ENCODE measurements at regions not wholly inside any gene's neighbourhood (a gene's known extent, or its start where the extent isn't known, plus 50 kb on each side); places are given as distances from the start of the nearest gene placed in this dataset.

GRCh38 chr3:159128628-159129027, 326.8 kb downstream of the MFSD1 start:
- DNase-seq (ENCODE audit: low spot score), result no peak

DNA sequence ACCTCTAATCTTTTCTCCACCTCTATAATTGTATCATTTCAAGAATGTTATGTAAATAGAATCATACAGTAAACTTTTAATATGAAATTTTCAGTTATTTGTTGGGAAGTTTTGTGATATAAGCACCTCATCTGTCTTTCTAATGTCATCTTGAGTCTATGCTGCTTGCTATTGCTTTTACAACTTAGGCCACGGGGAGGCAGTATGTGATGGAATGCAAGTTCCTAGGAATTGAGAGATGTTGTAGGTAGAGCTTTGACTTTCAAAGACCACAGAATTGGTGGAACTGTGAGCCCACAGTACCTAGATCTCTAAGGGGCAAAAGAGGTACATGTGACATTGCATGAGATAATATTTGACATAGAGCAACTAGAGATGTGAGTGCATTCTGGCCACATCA, 328.3 kb downstream of the MFSD1 start:
- no peak for DNase-seq (ENCODE audit: low spot score)

- no peak for DNase-seq (ENCODE audit: low spot score)
These were observed 329.5 kb downstream of the MFSD1 start for GRCh38 chr3:159131376-159131775.

GRCh38 chr3:159137949-159138348, 336.1 kb downstream of the MFSD1 start:
- DNase-seq (ENCODE audit: low spot score), result no peak

DNA sequence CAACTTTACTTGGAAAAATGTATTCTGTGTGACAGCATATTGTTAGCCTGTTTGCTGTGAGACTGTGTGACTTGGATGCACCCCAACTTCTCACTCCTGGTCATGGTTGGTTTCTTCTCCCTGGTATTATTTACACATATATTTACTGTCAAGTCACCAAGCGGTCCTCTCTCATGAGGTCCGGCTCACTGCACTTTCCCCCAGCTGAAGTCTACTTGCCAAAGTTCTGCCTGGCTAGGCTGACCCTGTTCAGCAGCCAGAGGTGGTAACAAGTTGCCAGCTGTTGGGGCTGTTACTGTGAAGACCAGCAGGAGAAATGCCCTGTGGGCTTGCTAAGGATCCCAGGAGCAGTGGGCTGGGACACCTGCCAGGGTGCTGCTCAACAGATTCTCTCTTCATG, 337.5 kb downstream of the MFSD1 start:
- no peak for DNase-seq (ENCODE audit: low spot score)

GRCh38 chr3:159144472-159144871, 342.6 kb downstream of the MFSD1 start:
- DNase-seq (ENCODE audit: low spot score), result no peak

GRCh38 chr3:159144891-159145290, 343.0 kb downstream of the MFSD1 start:
- no peak for DNase-seq (ENCODE audit: low spot score)

DNA sequence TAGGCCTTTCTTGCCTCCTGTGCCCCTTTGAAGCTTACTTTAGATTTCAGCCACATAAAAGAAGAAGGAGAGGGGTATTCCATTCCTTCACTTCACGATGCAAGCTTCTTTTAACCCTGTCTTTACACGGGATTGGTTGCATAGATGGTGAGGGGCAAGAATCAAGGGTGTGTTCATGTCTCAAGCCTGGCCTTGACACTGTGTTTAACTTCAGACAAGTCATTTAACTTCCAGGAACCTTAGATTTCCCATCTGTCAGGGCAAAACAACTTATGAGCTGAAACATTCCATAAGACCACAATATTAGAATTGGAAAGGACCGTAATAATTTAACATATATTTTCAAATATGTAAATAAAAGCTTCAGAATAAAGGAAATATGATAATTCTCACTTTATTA, 344.5 kb downstream of the MFSD1 start:
- DNase-seq (ENCODE audit: low spot score), result no peak

GRCh38 chr3:159146856-159147435, 345.1 kb downstream of the MFSD1 start:
- DNase-seq (ENCODE audit: low spot score), result no peak

DNA sequence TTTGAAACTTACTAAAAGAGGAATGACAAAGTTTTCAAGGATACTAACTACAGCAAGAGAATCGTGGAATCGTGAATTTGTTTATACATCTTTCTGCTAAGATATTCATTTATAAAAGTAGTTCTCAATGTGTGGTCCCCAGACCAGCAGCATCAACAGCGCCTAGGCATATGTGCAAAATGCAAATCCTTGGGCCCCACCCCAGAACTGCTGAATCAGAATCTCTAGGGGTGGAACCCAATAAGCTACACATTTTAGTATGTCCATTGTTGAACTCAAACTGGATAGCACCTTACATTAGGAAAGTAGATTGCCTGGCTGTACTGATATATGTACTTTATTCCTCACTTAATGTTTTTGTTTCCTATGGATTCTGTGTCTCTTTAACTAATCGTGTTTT, 346.0 kb downstream of the MFSD1 start:
- no peak for DNase-seq (ENCODE audit: low spot score)

DNA sequence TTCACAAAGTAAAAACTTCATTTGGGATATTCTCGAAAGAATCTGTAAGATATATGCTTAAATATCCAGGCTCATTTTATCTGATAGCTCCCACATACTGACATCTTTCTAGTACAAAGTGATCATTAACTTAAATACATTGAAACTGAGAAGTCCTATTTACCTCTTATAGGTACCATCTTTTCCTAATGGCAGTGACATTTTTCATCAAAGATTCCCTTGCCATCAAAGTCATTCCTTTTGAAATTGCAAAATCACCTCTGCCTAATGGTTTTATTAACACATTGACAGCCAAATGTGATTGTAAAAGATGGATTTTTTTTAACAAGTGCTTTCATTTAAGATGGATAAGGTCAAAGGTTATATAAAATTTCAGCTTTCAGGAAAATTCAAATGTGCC, 346.6 kb downstream of the MFSD1 start:
- no peak for DNase-seq (ENCODE audit: low spot score)

DNA sequence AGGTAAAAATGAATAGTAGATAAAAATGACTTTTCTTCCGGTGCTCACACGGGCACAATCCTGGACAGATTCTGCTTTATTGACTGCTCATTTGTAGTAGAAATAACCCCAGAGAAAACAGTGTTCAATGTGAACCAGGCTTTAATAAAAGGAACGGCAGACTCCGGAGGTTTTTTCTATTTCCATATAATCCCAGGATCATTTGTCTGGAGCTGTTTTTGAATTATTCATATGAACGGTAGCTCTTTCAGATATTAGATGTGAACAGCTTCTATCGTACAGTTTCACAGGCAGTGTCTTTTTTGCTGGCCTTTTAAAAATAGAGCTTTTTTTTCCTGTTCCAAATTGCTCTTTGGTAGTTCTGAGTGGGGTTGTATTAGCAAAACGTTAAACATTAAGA, 347.3 kb downstream of the MFSD1 start:
- no peak for DNase-seq (ENCODE audit: low spot score)

DNA sequence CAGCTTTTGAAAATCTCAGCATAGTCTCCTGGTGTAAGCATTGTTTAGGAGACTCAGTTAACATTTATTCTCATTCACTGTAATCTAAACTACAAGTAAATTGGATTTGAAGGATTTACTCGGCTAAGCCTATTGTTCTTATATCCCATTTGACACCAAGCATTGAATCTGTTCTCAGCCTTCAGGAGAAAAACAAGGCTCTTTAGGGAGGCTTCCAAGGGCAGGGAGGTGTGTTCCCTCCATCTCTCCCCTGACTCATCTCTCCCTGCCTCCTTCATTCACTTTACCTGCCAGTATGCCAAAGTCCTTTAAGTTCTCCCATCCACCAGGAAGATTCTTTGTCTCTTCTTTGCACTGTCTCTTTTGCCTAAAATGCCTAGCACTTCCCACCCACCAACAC, 347.8 kb downstream of the MFSD1 start:
- DNase-seq (ENCODE audit: low spot score), result no peak

- no peak for DNase-seq (ENCODE audit: low spot score)
These were observed 348.3 kb downstream of the MFSD1 start for GRCh38 chr3:159150180-159150579.

DNA sequence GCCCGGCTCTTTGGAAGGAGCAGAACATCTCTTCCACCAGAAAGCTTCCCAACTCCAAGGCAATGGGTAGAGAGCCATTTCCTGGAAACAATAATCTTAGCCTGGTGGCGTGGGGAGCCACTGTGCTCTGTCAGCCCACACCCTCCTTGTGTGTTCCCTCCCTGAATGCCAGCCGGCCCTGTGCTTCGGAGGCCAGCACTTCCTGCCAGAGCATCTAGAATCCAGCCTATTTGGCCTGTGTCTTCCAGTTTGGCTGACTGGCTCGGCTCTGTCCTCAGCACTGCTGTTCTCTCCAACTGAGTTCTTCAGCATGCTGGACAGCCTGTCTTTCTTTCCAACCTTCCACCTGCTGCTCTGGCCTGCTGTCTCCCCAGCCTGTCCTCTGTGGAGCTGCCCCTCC, 349.3 kb downstream of the MFSD1 start:
- DNase-seq (ENCODE audit: low spot score), result no peak

GRCh38 chr3:159157275-159157674, 355.4 kb downstream of the MFSD1 start:
- no peak for DNase-seq (ENCODE audit: low spot score)

GRCh38 chr3:159158213-159158612, 356.4 kb downstream of the MFSD1 start:
- DNase-seq (ENCODE audit: low spot score), result no peak

GRCh38 chr3:159158801-159159200, 356.9 kb downstream of the MFSD1 start:
- no peak for DNase-seq (ENCODE audit: low spot score)

DNA sequence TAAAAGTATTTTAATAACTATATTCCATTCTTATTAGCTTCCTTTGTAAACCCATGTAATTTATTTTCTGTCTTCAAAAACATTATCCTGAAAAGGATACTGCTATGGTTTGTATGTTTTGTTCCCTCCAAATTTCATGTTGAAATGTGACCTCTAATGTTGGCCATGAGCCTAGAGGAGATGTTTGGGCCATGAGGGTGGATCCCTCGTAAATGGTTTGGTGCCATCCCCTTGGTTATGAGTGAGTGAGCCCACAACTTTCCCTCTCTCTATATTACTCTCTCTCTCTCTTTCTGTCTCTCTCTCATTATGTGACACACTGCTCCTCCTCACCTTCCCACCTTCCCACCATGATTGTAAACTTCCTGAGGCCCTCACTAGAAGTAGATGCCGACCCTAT, 357.7 kb downstream of the MFSD1 start:
- DNase-seq (ENCODE audit: low spot score), result no peak

- no peak for DNase-seq (ENCODE audit: low spot score)
These were observed 361.8 kb downstream of the MFSD1 start for GRCh38 chr3:159163656-159164055.

DNA sequence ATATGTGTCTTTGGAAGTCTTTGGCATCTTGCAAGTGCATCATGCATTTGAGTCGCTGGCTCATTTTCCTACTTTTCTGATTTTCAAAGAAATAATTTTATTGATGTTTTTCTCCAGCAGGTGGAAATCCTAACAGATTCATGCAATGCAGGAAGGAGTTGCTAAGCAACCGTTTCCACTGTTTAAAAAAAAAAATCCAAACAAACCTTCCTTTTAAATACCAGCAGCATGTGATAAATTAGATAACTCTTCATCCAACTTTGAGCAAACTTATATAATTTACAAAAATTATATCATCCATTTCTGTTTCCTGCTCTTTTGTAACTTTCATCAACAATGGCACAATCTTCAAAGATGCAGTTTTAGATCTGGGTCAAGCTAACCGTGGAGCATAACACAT, 364.1 kb downstream of the MFSD1 start:
- no peak for DNase-seq (ENCODE audit: low spot score)

DNA sequence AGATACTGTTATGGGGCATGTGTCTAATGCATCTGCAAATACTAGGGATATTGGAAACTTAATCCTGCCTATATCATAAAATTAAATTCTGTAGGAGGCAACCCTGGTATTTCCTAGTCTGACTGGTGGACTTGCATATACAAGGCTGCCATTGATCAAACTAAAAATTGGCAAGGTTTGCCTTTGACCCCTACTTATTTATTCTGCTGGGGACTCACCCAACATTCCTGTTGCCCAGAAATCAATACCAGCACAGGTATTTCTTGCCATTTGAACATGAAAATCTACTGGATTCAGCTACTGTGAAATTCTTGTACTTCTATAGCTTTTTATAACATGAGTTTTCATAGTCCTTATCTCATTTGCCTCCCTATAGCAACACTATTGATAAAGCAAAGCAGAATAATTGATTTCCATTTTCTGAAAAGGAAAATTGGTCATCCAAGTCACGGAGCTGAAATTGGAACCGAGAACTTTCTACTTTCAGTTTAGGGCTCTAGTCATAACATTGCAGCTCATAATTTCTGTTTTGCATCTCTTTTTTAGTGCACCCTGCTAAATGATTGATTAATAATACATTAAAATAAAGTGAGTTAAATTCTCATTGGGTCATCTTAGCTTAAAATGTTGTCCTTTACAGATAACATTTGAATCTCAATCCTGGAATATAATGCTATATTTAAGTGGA, 365.2 kb downstream of the MFSD1 start:
- no peak for DNase-seq (ENCODE audit: low spot score)

GRCh38 chr3:159168788-159169187, 366.9 kb downstream of the MFSD1 start:
- no peak for DNase-seq (ENCODE audit: low spot score)

GRCh38 chr3:159169828-159170227, 368.0 kb downstream of the MFSD1 start:
- DNase-seq (ENCODE audit: low spot score), result no peak
